ENCODE measurements at regions not wholly inside any gene's neighbourhood (a gene's known extent, or its start where the extent isn't known, plus 50 kb on each side); places are given as distances from the start of the nearest gene placed in this dataset.

GRCh38 chr3:163614886-163615285 lies 1463.4 kb downstream of the SI start:
- POLR2A ChIA-PET, result no interaction called here
- DNase-seq (ENCODE audit: low read depth in 1 of 2, low spot score in 1 of 2), result no peak
- Histone ChIP-seq H3K27ac (no peak overlapping the region), H3K9me3 (no peaks in the 10 kb centered on the region), H3K4me3 (no peak overlapping the region), H3K4me1 (no peaks in the 10 kb centered on the region), H3K4me2 (no peak overlapping the region)
- no peak for ATAC-seq
- no peak for FAIRE-seq
- CTCF ChIA-PET, result no interaction called here
- TF ChIP-seq JUN (IDR thresholded peaks at IDR 0.05) (no peak), HEYL (CRISPR knock-in tag; IDR thresholded peaks at IDR 0.05) (no peak), RFX5 (IDR thresholded peaks at IDR 0.05) (no peak), HES2 (IDR thresholded peaks at IDR 0.05) (no peak), KDM1A (IDR thresholded peaks at IDR 0.05; ENCODE audit: low read depth) (no peak), EHMT2 (IDR thresholded peaks at IDR 0.05; ENCODE audit: low read depth) (no peak), RNF2 (IDR thresholded peaks at IDR 0.05; ENCODE audit: borderline replicate concordance, low read depth) (no peak), TP53 (CRISPR knock-in tag; IDR thresholded peaks at IDR 0.05) (no peak), CHD2 (IDR thresholded peaks at IDR 0.05; ENCODE audit: low read length, partially characterized antibody) (no peak), FOSL2 (IDR thresholded peaks at IDR 0.05) (no peak), FOSL2 (CRISPR knock-in tag; IDR thresholded peaks at IDR 0.05) (no peak), REST (IDR thresholded peaks at IDR 0.05) (no peak), SMC3 (IDR thresholded peaks at IDR 0.05) (no peak), ATOH8 (CRISPR knock-in tag; IDR thresholded peaks at IDR 0.05; ENCODE audit: low read depth) (no peak), ZC3H11A (IDR thresholded peaks at IDR 0.05) (no peak), FOXS1 (CRISPR knock-in tag; IDR thresholded peaks at IDR 0.05) (no peak), POLR2A (IDR thresholded peaks at IDR 0.05; ENCODE audit: low read length) (no peak), TFCP2L1 (CRISPR knock-in tag; IDR thresholded peaks at IDR 0.05) (no peak)

- no peaks in the 10 kb centered on the region for H3K4me1 ChIP-seq
- TF ChIP-seq RFX5 (IDR thresholded peaks at IDR 0.05), result no peak
- no peak for TF ChIP-seq USF2 (IDR thresholded peaks at IDR 0.05)
- no peak for TF ChIP-seq RAD21 (conservative IDR thresholded peaks at IDR 0.05 in 1 of 2, IDR thresholded peaks at IDR 0.05 in 1 of 2)
- no peak for TF ChIP-seq KDM5A (IDR thresholded peaks at IDR 0.05)
- no peak for TF ChIP-seq FOSL2 (IDR thresholded peaks at IDR 0.05)
- no peak for TF ChIP-seq FOSL2 (CRISPR knock-in tag; IDR thresholded peaks at IDR 0.05)
- TF ChIP-seq EHF (CRISPR knock-in tag; IDR thresholded peaks at IDR 0.05), result no peak
- TF ChIP-seq SREBF2 (IDR thresholded peaks at IDR 0.05), result no peak
- ATAC-seq (no peak), DNase-seq (ENCODE audit: low read depth in 1 of 2, low spot score in 1 of 2) (no peak), FAIRE-seq (no peak)
- no peak overlapping the region for H3K4me2 ChIP-seq
- H3K4me3 ChIP-seq, result no peak overlapping the region
- POLR2A ChIA-PET, result no interaction called here
- CTCF ChIA-PET, result no interaction called here
- WGBS (ENCODE audit: missing lambda C conversion rate), result 29% methylated on average over 1 of the region's 1 CpG
- H3K27ac ChIP-seq, result no peak overlapping the region
- no peaks in the 10 kb centered on the region for H3K9me3 ChIP-seq
These were observed 1472.4 kb downstream of the SI start for GRCh38 chr3:163605915-163606314.

Data from A549 (cell line).